Panc1 (cell line): ENCODE measurements at regions not wholly inside any gene's neighbourhood (a gene's known extent, or its start where the extent isn't known, plus 50 kb on each side); places are given as distances from the start of the nearest gene placed in this dataset.

Source experiments
- ATAC-seq: fragments of 200-7000 bp; cut with Tn5 transposase; 2 replicates; pipeline ENCODE4 v1.9.1; 2020; ENCODE audit warnings: mild to moderate bottlenecking, moderate library complexity
- BruUV-seq: library from RNA; stranded (reverse); fragments of 400-500 nt; replicated peaks from 2 replicates; lab custom pipeline; 2021; lab: Mats Ljungman, UMichigan
- CTCF ChIA-PET: fragments of 300-600 bp; sonication (Branson Sonifier 250); formaldehyde crosslinking; loops from one replicate; lab custom pipeline; 2022; ENCODE audit warnings: antibody characterized with exemption; lab: Charles Lee
- POLR2A ChIA-PET: fragments of 300-600 bp; sonication (Branson Sonifier 250); formaldehyde crosslinking; loops from one replicate; lab custom pipeline; 2022; ENCODE audit warnings: antibody characterized with exemption; lab: Charles Lee
- DNase-seq: peaks from one replicate; pipeline ENCODE4 v3.0.0-alpha.2; 2010; ENCODE audit warnings: low read depth, low spot score
- H3K27ac ChIP-seq: 2 replicates; pipeline ENCODE4 v1.5.1; 2011; ENCODE audit warnings: mild to moderate bottlenecking, low read length, inconsistent platforms
- H3K27me3 ChIP-seq: fragments of 200-500 bp; sonication (Bioruptor generic); 2 replicates; pipeline ENCODE4 v1.6.0; 2014; ENCODE audit warnings: low read length, inconsistent platforms; ENCODE audit not compliant: control insufficient read depth, insufficient read depth
- H3K36me3 ChIP-seq: fragments of 200-500 bp; sonication (Bioruptor generic); 2 replicates; pipeline ENCODE4 v1.5.1; 2014; ENCODE audit warnings: inconsistent platforms, mild to moderate bottlenecking, low read length, moderate library complexity; ENCODE audit not compliant: control insufficient read depth, insufficient read depth
- H3K4me1 ChIP-seq: 2 replicates; pipeline ENCODE4 v1.5.1; 2011; ENCODE audit warnings: inconsistent platforms, mild to moderate bottlenecking, low read length, moderate library complexity; ENCODE audit not compliant: control insufficient read depth, insufficient read depth
- H3K4me3 ChIP-seq, 2 experiments: 2 replicates each; pipeline ENCODE4 v1.5.1; 2011 to 2012; ENCODE audit warnings: low read depth in 2 of 2, low read length in 2 of 2, mild to moderate bottlenecking in 2 of 2, inconsistent platforms in 1 of 2, moderate library complexity in 1 of 2
- H3K9me3 ChIP-seq: fragments of 200-500 bp; sonication (Bioruptor generic); 2 replicates; pipeline ENCODE4 v1.5.1; 2014; ENCODE audit warnings: low read depth, mild to moderate bottlenecking, inconsistent platforms, low read length, moderate library complexity; ENCODE audit not compliant: control insufficient read depth, insufficient read depth
- POLR2AphosphoS5 ChIP-seq: IDR thresholded peaks from 2 replicates; pipeline ENCODE4 v1.6.1; 2012; ENCODE audit warnings: mild to moderate bottlenecking, low read depth, low read length, moderate library complexity
- SIN3A ChIP-seq: IDR thresholded peaks from 2 replicates; pipeline ENCODE4 v1.6.1; 2012; ENCODE audit warnings: low read depth, mild to moderate bottlenecking, low read length, moderate library complexity, borderline replicate concordance; ENCODE audit not compliant: insufficient read depth
- in situ Hi-C: cut with HindIII; loops from 2 replicates; pipeline ENCODE4 v1.10.0; 2016; ENCODE audit warnings: low sequenced_read_pairs, low pct_unique_long_range_greater_than_20kb
- intact Hi-C: fragments of 100-400 bp; cut with micrococcal nuclease; formaldehyde crosslinking; loops from one replicate; pipeline ENCODE4 v1.10.0; 2022; ENCODE audit not compliant: unreplicated experiment
- TF ChIP-seq, protein P1 (sequence below): fragments of 450-650 bp; IDR thresholded peaks from 2 replicates; pipeline ENCODE4 v1.5.1; 2017; ENCODE audit warnings: mild to moderate bottlenecking

DNA sequence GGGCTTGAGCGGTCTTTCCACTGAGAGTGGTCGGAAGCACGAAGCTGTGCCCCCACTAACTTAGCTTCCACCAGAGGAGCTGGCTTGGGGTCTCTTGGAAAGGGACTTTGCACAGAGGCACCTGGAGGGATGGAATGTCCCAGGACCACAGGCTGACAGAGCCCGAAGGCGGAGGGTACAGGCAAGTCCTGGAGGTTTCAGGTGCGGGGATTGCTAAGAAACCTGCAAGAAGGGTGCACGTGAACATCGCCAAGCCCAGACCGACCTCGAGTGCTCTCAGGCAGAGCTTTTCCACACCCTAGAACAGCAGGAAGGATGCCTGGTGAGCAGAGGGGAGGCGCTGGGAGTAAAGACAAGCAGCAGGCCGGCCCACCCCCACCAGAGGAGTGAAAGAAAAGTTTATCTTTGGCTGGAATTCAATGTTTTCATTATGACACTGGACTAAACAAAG, 61.6 kb downstream of the SERPINA3 start:
- Histone ChIP-seq H3K27ac (no peak overlapping the region), H3K4me3 (no peak overlapping the region), H3K36me3 (no peaks in the 10 kb centered on the region), H3K4me1 (no peaks in the 10 kb centered on the region), H3K9me3 (no peaks in the 10 kb centered on the region), H3K27me3 (no peaks in the 10 kb centered on the region)
- no peak for TF ChIP-seq SIN3A
- TF ChIP-seq POLR2AphosphoS5 = no peak
- TF ChIP-seq, protein P1, sequence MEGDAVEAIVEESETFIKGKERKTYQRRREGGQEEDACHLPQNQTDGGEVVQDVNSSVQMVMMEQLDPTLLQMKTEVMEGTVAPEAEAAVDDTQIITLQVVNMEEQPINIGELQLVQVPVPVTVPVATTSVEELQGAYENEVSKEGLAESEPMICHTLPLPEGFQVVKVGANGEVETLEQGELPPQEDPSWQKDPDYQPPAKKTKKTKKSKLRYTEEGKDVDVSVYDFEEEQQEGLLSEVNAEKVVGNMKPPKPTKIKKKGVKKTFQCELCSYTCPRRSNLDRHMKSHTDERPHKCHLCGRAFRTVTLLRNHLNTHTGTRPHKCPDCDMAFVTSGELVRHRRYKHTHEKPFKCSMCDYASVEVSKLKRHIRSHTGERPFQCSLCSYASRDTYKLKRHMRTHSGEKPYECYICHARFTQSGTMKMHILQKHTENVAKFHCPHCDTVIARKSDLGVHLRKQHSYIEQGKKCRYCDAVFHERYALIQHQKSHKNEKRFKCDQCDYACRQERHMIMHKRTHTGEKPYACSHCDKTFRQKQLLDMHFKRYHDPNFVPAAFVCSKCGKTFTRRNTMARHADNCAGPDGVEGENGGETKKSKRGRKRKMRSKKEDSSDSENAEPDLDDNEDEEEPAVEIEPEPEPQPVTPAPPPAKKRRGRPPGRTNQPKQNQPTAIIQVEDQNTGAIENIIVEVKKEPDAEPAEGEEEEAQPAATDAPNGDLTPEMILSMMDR = no peak
- CTCF ChIA-PET = no interaction called here
- intact Hi-C loops = loop anchor here (10.0 kb wide), 1 partner anchor 249 kb away; no protein-coding TSS in a partner anchor
- in situ Hi-C loops = no loop called here
- no peak for DNase-seq
- POLR2A ChIA-PET = no interaction called here
- BruUV-seq = no TSS peak
- no peak for ATAC-seq
